HG02943 (cell line): ENCODE measurements at regions not wholly inside any gene's neighbourhood (a gene's known extent, or its start where the extent isn't known, plus 50 kb on each side); places are given as distances from the start of the nearest gene placed in this dataset.
"Not testable (repeated sequence)": the region's sequence is repeated elsewhere in the genome, so short reads cannot be mapped to it uniquely, and the experiment has no call there.

Experiments used
- ATAC-seq: cut with Tn5 transposase; IDR thresholded peaks from one replicate; pipeline ENCODE4 v1.9.1; 2021; ENCODE audit warnings: mild to moderate bottlenecking, low read depth, moderate library complexity; ENCODE audit not compliant: unreplicated experiment

DNA sequence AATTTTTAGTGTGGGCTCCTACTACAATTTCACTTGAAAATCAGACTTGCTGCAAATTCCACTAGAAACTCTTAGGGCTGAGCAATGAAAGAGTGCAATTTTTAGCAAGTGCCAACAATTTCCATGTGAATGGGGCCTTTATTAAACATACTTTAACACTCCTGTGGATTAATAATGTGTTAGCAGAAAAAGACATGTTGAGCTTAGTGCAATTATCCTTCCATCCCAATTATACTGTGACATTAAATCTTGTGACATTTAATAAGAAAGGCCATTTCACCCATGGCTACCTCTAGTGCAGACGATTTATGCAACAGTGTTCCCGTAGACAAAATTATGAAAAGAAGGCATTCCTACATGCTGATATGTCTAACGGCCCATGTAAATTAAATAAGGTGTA is 639.7 kb downstream of the STK39 start:
- no peak for ATAC-seq

DNA sequence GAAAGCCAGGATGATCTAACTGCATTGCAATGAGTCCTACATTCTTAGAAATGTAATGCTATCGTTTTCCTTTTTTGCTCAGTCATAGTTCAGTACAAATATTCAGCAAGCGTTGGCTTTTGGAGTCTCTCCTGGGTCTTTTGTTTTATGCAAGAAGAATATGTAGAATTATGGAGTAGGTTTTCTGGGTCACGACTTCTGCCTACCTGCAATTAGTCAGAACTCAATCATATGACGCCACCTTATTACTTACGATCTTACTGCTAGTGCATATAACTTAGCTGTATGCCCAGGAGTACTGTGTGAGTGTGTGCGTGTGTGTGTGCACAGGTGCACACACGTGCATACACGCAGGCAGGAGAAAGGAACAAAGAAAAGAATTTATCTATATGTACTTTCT is 640.2 kb downstream of the STK39 start:
- no peak for ATAC-seq

DNA sequence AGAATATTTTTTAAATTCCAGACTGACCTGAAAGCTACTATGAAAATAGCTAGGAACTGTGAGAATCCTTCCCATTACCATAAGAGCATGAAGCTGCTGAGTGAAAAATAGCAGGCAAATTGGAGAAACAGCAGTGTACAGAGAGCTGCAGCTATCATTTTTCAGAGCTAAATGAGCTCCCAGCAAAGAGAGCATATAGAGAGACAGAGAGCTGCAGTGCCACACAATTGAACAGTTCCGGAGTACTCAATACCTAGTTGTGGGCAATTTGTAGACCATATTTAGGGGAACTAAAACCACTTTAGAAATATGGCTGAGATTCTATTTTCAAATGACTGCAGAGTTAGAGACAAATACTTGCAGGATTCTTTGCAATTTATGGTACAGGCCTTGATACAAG is 645.3 kb downstream of the STK39 start:
- ATAC-seq = no peak

DNA sequence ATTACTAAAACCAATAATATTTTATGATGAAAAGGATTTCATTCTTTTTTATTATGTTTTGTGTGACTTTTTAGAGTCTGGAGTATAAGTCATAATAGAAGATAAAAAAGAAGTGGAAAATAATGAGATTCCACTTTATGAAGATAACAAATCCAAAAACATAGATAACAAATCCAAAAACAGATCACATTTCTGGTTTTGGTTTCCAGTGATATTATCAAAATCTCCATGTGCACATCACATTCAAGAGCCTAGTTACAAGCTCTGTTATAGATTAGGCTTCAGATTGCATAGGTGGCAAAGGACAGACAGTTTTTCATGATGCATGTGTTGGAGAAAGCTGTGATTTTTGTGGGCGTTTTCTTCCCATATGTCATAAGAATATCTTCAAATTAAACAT is 648.2 kb downstream of the STK39 start:
- ATAC-seq = no peak

DNA sequence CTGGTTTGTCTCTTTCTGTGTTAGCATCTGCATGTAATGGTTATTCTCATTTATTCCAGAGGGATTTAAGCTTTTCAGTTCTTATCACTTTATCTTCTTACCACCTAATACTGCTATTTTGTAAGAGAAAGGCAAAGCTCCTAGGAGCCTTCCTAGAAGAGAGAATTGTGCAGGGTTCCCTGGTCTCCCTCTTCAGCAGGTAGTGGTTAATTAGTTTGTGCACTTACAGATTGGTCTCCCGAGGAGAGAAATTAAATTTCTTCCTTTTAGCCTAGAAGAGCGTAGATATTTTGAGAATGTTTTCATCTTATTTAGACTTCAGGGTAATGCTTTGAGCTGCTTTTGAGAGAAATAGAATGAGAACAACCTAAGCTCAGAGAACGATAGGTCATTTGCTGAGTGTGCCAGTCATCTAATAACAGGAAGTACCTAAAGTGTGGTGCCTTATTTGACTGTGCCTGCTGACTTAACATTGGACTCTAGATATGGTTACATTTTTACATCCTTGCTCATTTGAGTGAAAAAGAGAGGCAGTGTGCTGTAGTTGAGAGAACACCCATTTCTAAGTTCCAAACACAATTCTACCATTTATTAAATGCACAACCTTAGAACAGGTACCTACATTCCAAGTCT is 651.4 kb downstream of the STK39 start:
- peak; percentile 94 for ATAC-seq

DNA sequence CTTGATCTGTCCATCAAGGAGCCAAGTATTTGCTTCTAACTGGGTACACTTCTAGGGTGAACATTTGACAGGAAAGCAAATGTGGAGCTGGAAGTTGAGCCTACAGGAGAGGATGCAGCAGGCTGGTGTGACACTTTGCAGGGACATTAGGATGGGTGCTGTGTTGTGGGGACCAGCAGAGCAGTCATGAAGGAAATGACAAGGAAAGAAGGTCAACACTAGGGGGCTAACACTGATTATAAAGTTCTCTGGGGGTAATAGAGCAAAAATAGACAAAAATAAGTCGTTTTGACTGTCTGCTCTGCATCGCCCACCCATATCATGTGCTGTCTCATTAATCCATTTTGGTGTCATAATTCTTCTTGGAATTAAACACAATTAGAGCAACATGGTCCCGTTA is 652.4 kb downstream of the STK39 start:
- ATAC-seq = no peak

DNA sequence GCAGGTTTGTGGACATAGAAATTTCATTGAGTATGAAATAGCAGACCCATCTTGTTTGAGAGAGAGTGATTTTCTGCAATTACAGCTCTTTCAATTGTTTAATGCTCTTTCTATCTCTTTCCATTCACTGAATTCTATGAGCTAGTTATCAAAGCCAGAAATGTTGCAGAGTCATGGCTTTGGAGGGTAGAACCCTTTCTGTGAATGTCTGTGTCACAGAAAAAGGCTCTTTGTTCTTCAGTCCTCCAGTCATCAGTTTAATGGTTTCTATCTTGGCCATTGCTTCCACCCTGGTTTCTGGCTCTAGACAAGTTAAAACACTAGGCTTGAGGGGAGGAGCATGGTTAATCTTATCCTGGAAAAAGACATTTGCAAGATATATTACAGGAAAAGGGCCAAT is 655.0 kb downstream of the STK39 start:
- ATAC-seq = no peak

DNA sequence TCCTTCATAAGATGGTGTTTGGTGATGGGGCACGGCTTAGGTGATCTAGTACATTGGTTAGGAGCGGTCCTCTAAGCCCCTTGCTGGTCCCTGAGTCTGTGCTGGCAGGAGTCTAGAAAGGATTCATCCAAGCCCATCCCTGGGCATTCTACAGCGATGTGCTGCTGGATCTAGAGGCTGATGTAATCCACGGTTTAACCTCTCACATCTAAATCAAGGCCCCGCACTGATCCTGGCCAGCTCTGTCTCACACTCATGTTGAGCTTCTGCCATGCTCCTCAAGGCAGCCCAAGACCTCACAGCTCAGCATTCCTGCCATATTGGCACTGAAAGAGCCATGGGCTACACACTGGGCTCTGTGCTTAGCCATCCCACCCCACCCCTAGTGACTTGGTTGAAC is 664.8 kb downstream of the STK39 start:
- ATAC-seq = no peak

DNA sequence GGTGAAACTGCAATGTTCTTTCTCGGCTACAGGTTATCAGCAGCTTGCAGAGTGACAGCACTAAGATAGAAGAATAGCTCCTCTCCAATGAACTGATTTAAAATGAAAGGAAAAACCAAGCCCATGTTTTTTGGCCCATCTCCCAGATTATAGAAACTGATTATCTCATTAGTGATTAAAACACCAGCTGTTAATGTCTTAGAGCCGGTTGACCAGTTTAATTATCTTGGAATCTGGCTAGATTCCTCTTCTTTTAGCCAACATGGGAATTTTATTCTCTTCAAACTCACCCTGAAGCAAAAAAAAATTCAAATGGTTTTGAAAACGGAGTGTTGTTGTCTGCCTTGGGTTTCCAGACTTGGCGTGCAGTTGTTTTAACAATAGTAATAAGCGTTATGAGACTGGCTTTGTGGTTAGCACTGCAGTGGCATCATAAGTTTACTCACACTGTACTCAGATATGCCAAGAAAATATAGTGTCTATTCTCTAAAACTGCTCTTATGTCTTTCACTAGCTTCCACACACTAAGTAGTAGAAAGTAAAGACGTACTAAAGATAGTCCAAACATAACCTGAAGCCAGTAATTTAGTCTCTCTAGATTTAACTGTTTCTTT is 665.3 kb downstream of the STK39 start:
- no peak for ATAC-seq

DNA sequence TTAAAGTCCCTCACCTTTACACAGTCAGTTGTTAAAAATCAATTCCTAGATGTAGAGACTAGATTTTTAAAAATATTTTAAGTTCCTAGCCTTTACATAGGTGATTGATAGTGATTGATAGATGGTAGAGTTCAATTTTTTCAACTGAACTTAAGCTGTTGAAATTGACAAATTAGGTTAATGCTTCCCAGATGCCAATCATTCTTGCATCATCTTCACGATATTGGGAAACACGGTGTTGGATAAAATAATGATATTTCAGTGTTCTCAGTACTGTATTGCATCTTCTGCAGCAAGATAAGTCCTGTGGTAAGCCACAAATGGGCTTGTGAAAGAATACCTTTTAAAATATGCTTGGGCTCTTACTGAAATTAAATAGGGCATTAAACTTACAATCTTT is 667.6 kb downstream of the STK39 start:
- no peak for ATAC-seq

DNA sequence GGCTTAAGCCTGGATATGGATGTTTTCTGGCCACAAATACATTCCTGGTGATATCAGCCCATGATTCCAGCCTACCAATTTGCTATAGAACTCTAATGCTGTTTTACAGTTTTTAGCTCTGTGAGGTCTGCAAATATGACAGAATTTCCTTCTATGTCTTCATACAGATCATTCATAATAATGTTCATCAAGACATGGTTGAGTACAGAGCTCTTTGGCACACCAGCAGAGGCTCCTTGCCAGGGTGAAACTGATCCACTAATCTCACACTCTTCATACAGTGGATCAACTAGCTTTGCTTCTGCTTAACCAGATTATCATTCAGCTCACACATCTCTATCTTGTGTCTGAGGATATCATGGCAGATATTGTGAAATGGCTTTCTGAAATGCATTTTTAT is 672.1 kb downstream of the STK39 start:
- ATAC-seq = no peak

DNA sequence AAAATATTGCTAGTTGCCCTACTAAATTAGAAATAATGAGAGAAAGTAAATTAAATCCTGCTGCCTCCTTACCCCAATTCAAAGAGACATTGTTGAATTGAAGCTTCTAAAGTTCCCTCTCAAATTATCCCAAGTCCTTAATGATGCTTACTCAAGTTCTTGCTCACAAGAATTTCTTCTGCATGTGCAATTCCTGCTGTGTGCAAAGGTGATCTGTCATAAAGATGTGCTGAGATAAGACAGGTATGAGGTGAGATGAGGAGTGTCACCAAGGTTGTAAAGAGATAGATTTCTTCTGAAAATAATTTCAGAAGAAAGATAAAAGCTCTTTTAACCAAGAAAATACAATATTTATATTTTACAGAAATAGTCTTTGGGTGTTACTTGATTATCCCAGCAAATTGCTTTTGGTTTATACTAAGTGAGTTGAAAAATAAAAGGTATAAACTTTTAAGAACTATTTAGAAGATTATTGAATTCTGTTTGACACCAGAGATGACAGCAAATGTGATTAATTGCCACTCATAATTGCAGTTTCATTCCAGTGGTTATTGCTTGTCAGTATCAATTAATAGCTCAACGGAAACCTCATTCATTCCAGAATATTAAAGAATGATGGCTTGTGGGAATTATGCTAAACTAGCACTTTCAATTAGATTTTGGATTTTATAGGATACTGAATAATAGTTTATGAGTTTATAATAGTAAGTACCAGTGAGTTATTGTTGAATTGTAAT is 674.3 kb downstream of the STK39 start:
- ATAC-seq = no peak

DNA sequence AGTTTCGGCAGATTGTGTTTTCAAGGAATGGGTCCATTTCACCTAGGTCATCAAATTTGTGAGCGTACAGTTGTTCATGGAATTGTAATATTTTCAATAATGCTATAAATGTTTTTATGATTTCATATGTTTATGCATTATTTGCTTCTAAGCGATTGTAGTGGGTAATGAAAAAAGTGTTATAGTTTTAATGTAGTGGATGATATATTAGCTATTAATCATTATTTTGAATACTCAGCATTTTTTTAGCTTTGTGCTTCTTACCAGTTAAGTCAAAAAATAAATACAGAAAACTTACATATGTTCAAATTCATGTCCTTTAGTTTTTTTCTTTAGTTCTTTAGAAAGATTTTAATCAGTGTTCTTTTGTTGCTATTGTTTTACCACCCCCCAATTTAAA is 677.0 kb downstream of the STK39 start:
- no peak for ATAC-seq

DNA sequence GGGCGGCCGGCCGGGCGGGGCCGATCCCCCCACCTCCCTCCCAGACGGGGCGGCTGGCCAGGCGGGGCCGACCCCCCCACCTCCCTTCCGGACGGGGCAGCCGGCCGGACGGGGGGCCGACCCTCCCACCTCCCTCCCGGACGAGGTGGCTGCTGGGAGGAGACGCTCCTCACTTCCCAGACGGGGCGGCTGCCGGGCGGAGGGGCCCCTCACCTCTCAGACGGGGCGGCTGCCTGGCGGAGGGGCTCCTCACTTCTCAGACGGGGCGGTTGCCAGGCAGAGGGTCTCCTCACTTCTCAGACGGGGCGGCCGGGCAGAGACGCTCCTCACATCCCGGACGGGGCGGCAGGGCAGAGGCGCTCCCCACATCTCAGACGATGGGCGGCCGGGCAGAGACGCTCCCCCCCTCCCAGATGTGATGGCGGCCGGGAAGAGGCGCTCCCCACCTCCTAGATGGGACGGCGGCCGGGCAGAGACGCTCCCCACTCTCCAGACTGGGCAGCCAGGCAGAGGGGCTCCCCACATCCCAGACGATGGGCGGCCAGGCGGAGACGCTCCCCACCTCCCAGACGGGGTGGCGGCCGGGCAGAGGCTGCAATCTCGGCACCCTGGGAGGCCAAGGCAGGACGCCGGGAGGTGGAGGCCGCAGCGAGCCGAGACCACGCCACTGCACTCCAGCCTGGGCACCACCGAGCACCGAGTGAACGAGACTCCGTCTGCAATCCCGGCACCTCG is 675.8 kb downstream of the XIRP2 start:
- not testable (repeated sequence) for ATAC-seq

DNA sequence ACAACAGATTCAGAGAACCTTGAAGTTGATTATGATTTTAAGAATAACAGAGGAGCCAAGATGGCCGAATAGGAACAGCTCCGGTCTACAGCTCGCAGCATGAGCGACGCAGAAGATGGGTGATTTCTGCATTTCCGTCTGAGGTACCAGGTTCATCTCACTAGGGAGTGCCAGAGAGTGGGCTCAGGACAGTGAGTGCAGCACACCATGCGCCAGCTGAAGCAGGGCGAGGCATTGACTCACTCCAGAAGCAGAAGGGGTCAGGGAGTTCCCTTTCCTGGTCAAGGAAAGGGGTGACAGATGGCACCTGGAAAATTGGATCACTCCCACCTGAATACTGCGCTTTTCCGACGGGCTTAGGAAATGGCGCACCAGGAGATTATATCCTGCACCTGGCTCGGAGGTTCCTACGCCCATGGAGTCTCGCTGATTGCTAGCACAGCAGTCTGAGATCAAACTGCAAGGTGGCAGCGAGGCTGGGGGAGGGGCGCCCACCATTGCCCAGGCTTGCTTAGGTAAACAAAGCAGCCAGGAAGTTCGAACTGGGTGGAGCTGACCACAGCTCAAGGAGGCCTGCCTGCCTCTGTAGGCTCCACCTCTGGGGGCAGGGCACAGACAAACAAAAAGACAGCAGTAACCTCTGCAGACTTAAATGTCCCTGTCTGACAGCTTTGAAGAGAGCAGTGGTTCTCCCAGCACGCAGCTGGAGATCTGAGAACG is 670.2 kb downstream of the XIRP2 start:
- not testable (repeated sequence) for ATAC-seq

DNA sequence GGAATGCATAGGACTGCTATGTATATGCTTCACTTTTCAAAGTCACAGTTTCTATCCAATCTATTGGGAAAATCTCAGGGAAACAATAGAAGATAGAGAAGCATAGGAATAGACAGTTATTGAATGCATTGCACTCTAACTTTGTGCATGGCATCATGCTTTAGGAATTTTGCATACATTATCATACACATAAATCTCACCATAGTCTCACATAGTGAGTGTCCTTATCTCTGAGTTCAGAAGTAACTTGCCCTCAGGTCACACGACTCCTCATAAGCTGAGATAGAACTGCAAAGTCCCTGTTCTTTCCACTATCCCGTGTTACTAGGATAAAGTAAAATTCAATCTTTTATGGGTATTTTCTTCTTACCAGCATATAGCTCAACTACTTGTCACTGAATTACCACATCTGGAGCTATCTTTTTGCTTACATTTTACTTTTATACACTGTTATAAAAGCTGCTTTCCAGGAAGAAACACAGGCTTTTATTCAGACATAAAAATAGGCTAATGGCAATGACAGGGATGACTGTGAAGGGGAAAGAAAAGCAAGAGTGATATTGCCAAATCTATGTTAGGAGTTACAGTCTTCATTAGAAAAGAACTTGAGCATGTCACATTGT is 666.9 kb downstream of the XIRP2 start:
- ATAC-seq = no peak

DNA sequence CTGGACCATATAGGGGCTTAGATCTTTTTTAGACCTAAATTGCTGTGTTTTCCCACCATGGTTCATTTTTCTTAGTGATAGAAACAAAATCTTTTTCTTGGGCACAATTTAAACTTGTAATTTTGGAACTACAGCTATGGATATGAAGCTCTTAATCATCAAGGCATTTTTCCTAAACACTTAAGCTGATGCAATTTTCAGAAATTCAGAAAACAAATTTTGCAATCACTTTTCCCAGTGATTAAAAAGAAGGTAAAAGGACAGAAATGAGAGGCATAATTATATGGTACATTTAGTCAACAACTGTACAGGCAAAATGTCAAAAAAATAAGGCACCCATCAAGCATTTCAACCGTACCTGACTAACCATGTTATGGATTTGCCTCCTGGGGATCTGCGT is 665.4 kb downstream of the XIRP2 start:
- ATAC-seq = no peak

DNA sequence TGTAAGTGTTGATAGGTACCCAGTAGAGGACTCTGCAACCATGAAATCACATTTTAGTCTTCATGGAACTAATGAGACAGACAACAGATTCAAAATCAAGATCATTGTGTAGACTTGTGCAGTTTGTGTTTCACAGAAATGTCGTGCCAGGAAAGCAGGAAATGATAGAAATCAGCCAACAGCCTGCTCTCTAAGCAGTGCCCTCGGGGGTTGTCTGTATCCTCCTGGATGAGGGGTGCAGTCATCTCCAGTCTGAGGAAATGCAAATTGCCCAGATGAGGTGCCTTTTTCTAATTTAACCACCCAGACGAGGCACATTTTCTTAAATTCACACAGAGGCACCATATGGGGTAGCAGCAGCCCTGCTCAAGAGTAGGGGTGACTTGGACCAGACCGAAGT is 663.1 kb downstream of the XIRP2 start:
- ATAC-seq = no peak

DNA sequence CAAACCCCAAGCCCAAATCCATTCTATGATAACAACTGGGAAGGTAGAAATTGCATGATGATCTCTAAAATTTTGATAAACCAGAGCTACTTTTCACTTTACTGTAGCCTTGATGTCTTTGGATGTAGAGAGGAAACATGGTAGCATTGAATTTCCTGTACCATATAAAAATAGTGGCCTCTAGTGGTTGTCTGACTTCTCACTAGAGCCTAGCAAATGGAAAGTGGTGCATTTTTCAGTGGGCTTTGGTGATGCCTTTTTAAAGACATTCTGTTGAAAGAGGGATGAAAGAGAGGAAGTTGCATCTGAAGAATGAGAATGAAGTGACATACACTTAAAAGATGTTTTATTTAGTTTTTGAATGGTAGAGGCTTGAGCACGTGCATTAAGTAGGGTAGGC is 662.2 kb downstream of the XIRP2 start:
- ATAC-seq = no peak

DNA sequence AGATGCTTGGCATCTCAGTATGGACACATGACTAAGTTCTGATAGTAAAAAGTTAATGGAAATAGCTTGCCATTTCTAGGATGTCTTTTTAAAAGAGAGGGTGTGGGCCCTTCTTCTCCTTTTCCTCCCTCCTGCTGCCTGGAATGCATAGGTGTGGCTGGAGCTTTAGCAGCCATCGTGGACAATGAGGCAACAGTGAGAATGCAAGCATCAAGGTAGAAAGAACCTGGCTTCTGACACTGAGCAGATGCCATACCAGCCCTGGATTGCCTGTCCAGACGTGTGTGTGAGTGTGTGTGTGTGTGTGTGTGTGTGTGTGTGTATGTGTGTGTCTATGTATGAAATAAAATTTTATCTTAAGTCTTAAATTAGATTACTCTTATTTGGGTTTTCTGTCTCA is 660.1 kb downstream of the XIRP2 start:
- no peak for ATAC-seq
